Ishikawa (cell line): ENCODE measurements at regions not wholly inside any gene's neighbourhood (a gene's known extent, or its start where the extent isn't known, plus 50 kb on each side); places are given as distances from the start of the nearest gene placed in this dataset.

Source experiments
- CEBPB ChIP-seq: IDR thresholded peaks from 2 replicates; pipeline ENCODE4 v1.6.1; 2012
- CREB1 ChIP-seq: IDR thresholded peaks from 2 replicates; pipeline ENCODE4 v1.6.1; 2012; ENCODE audit warnings: low read depth
- EGR1 ChIP-seq: IDR thresholded peaks from 2 replicates; pipeline ENCODE4 v1.6.1; 2012
- EP300 ChIP-seq: IDR thresholded peaks from 2 replicates; pipeline ENCODE4 v1.6.1; 2012; ENCODE audit warnings: borderline replicate concordance
- FOXM1 ChIP-seq: IDR thresholded peaks from 2 replicates; pipeline ENCODE4 v1.6.1; 2012; ENCODE audit warnings: low read depth, borderline replicate concordance
- RAD21 ChIP-seq: IDR thresholded peaks from 2 replicates; pipeline ENCODE4 v1.6.1; 2012; ENCODE audit warnings: low read depth
- REST ChIP-seq: IDR thresholded peaks from 2 replicates; pipeline ENCODE4 v1.6.1; 2012; ENCODE audit warnings: low read depth, mild to moderate bottlenecking
- TAF1 ChIP-seq: IDR thresholded peaks from 2 replicates; pipeline ENCODE4 v1.6.1; 2012; ENCODE audit warnings: low read depth, mild to moderate bottlenecking
- TCF12 ChIP-seq: IDR thresholded peaks from 2 replicates; pipeline ENCODE4 v1.6.1; 2012; ENCODE audit warnings: low read depth
- TEAD4 ChIP-seq: IDR thresholded peaks from 2 replicates; pipeline ENCODE4 v1.6.1; 2012
- YY1 ChIP-seq: IDR thresholded peaks from 2 replicates; pipeline ENCODE4 v1.6.1; 2012; ENCODE audit warnings: low read depth
- ZBTB7A ChIP-seq: IDR thresholded peaks from 2 replicates; pipeline ENCODE4 v1.6.1; 2012; ENCODE audit warnings: low read depth
- TF ChIP-seq, protein P1 (sequence below): IDR thresholded peaks from 2 replicates; pipeline ENCODE4 v1.6.1; 2012
- TF ChIP-seq, protein P2 (sequence below): IDR thresholded peaks from 2 replicates; pipeline ENCODE4 v1.6.1; 2012

DNA sequence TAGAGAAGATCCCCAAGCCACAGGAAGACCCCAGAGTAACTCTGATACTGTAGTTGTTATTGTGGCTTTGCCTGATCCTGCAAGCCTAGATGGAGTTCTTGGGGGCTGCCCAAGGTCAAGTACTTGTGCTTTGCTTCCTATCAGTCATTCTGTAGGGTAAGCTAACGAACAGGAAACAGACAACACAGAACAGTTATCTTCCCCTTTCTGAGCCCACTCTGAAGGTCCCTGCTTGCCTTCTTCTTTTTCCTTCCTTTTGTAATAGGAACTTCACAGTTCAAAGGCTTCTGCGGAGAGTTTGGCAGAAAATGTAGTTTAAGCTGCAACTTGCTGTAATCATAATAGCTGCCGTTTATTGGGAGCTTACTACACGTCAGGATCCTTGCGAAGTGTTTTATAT is 494.1 kb upstream of the ERCC4 start:
- no peak for TF ChIP-seq EP300
- TF ChIP-seq, protein P1, sequence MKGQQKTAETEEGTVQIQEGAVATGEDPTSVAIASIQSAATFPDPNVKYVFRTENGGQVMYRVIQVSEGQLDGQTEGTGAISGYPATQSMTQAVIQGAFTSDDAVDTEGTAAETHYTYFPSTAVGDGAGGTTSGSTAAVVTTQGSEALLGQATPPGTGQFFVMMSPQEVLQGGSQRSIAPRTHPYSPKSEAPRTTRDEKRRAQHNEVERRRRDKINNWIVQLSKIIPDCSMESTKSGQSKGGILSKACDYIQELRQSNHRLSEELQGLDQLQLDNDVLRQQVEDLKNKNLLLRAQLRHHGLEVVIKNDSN, result no peak
- TF ChIP-seq CREB1, result no peak
- no peak for TF ChIP-seq FOXM1

DNA sequence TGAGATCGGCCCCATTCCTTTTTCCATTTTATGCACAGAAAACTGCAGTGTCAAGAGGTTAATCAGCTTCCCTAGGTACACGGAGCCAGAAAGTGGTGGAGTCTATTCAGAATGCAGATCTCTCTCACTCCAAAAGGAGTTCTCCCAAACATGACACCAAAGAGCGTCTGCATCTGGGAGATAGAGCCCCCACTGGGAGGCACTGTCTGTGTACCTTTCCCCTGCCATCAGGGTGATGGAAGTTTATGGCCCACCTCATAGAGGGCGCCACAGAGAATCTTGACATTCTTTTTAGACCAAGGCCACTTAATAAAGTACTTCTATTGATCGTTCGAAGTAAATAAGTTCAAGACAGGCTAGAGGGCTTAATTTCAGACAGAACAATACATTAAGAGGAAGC is 493.7 kb upstream of the ERCC4 start:
- no peak for TF ChIP-seq RAD21
- TF ChIP-seq, protein P1, result no peak
- TF ChIP-seq CREB1, result no peak
- TF ChIP-seq EP300, result no peak
- TF ChIP-seq TCF12, result no peak
- TF ChIP-seq TAF1, result no peak
- no peak for TF ChIP-seq CEBPB
- TF ChIP-seq, protein P2, sequence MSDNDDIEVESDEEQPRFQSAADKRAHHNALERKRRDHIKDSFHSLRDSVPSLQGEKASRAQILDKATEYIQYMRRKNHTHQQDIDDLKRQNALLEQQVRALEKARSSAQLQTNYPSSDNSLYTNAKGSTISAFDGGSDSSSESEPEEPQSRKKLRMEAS, result no peak
- no peak for TF ChIP-seq FOXM1
- no peak for TF ChIP-seq REST
- TF ChIP-seq TEAD4, result no peak

GRCh38 chr16:13426736-13427135 is 493.2 kb upstream of the ERCC4 start:
- TF ChIP-seq YY1, result no peak
- TF ChIP-seq TEAD4, result no peak
- TF ChIP-seq, protein P1, result no peak
- TF ChIP-seq REST, result no peak
- TF ChIP-seq ZBTB7A, result no peak
- TF ChIP-seq CEBPB, result no peak
- no peak for TF ChIP-seq TAF1
- TF ChIP-seq RAD21, result no peak
- TF ChIP-seq TCF12, result no peak

DNA sequence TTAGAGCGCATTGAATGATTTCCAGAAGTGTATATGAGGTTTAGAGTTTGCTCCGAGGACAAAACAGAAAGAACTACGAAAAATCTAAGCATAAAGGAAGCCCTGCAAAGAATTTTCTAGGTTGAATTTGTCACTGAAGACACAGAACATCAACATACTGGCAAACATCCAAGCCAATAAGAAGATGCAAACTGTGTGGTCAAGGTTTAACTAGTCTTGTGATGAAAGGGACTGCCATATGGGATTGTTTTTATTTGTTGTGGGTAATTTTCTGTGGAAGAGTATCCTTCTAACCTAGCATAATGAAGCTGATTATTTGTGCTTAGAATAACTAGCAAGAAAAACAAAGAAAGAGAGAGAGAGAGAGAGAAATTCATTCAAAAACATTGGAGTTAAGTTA is 492.0 kb upstream of the ERCC4 start:
- TF ChIP-seq, protein P1, result no peak
- TF ChIP-seq, protein P2, result no peak
- no peak for TF ChIP-seq TEAD4
- TF ChIP-seq REST, result no peak
- no peak for TF ChIP-seq CEBPB
- no peak for TF ChIP-seq CREB1
- TF ChIP-seq YY1, result no peak
- TF ChIP-seq TAF1, result no peak
- no peak for TF ChIP-seq EGR1
- TF ChIP-seq RAD21, result no peak
